H1 (cell line): ENCODE measurements at regions not wholly inside any gene's neighbourhood (a gene's known extent, or its start where the extent isn't known, plus 50 kb on each side); places are given as distances from the start of the nearest gene placed in this dataset.
A peak's percentile ranks its signal among the peaks of the same experiment; 100 is the strongest.

Experiments used
- CTCF ChIA-PET: fragments of 300-600 bp; sonication (Branson Sonifier 250); formaldehyde crosslinking; loops from one replicate; lab custom pipeline; 2021; ENCODE audit not compliant: partially characterized antibody; lab: Charles Lee
- POLR2A ChIA-PET: fragments of 300-600 bp; sonication (Branson Sonifier 250); formaldehyde crosslinking; loops from one replicate; lab custom pipeline; 2021; ENCODE audit warnings: inconsistent platforms; ENCODE audit not compliant: partially characterized antibody; lab: Charles Lee
- DNase-seq, 2 experiments: peaks; one replicate each; pipeline versions ENCODE4 v3.0.0 to v3.0.0-alpha.2; 2010 to 2022; ENCODE audit warnings: low spot score in 2 of 2, low read depth in 1 of 2, mixed read lengths in 1 of 2
- FAIRE-seq: peaks from 2 replicates; lab custom pipeline; 2011; peaks lifted over from hg19 to GRCh38; lab: Jason Lieb, UNC
- H2AFZ ChIP-seq: 2 replicates; pipeline ENCODE4 v1.8.1; 2012; ENCODE audit warnings: low read length, inconsistent platforms
- H2AK5ac ChIP-seq: 2 replicates; pipeline ENCODE4 v1.6.1; 2013; ENCODE audit warnings: low read depth, low read length
- H2BK120ac ChIP-seq: replicated peaks from 2 replicates; pipeline ENCODE3; 2013; ENCODE audit warnings: low read depth, low read length, inconsistent platforms
- H2BK12ac ChIP-seq: 2 replicates; pipeline ENCODE4 v1.6.1; 2013; ENCODE audit warnings: low read depth, low read length
- H2BK15ac ChIP-seq: 2 replicates; pipeline ENCODE4 v1.6.1; 2013; ENCODE audit warnings: low read length
- H2BK20ac ChIP-seq: 2 replicates; pipeline ENCODE4 v1.6.1; 2013; ENCODE audit warnings: low read length
- H2BK5ac ChIP-seq: 2 replicates; pipeline ENCODE4 v1.6.1; 2013; ENCODE audit warnings: low read depth, low read length
- H3K14ac ChIP-seq: 2 replicates; pipeline ENCODE4 v1.6.1; 2013; ENCODE audit warnings: inconsistent platforms; ENCODE audit not compliant: insufficient read length
- H3K18ac ChIP-seq: 2 replicates; pipeline ENCODE4 v1.6.1; 2013; ENCODE audit warnings: low read length; ENCODE audit errors: extremely low read depth
- H3K23ac ChIP-seq: 2 replicates; pipeline ENCODE4 v1.6.1; 2013; ENCODE audit warnings: inconsistent platforms; ENCODE audit not compliant: insufficient read length
- H3K23me2 ChIP-seq: 2 replicates; pipeline ENCODE4 v1.6.1; 2013; ENCODE audit warnings: low read depth, low read length
- H3K27ac ChIP-seq: 2 replicates; pipeline ENCODE4 v1.6.1; 2011; ENCODE audit warnings: low read depth, low read length, inconsistent platforms
- H3K27me3 ChIP-seq, 4 experiments: replicated peaks in 1 of 4; 1 replicate in 1 of 4; 2 replicates in 3 of 4; pipeline versions ENCODE4 v1.6.1 to v1.8.1; 2011 to 2013; ENCODE audit warnings: low read length in 3 of 4, mild to moderate bottlenecking in 3 of 4, inconsistent platforms in 2 of 4, mixed read lengths in 2 of 4, moderate library complexity in 1 of 4; ENCODE audit not compliant: control insufficient read depth in 3 of 4, insufficient read depth in 3 of 4; ENCODE audit errors: extremely low read depth in 1 of 4
- H3K36me3 ChIP-seq, 4 experiments: 2 replicates each; pipeline versions ENCODE4 v1.6.1 to v1.8.1; 2011 to 2013; ENCODE audit warnings: mild to moderate bottlenecking in 4 of 4, low read length in 3 of 4, moderate library complexity in 2 of 4, control low read depth in 1 of 4, inconsistent platforms in 1 of 4; ENCODE audit not compliant: insufficient read depth in 4 of 4, control insufficient read depth in 2 of 4
- H3K4ac ChIP-seq: replicated peaks from 2 replicates; pipeline ENCODE3; 2013; ENCODE audit warnings: low read length, low read depth, mixed read lengths, inconsistent platforms; ENCODE audit not compliant: insufficient read length
- H3K4me1 ChIP-seq, 4 experiments: replicated peaks in 1 of 4; 1 replicate in 1 of 4; 2 replicates in 3 of 4; pipeline versions ENCODE4 v1.6.1 to v1.8.1; 2011 to 2013; ENCODE audit warnings: low read length in 3 of 4, inconsistent platforms in 2 of 4, mixed read lengths in 1 of 4; ENCODE audit not compliant: insufficient read depth in 4 of 4, control insufficient read depth in 3 of 4
- H3K4me2 ChIP-seq, 2 experiments: 2 replicates each; pipeline versions ENCODE4 v1.6.1 to v1.8.1; 2011 to 2013; ENCODE audit warnings: low read depth in 2 of 2, low read length in 2 of 2, control low read depth in 1 of 2, inconsistent platforms in 1 of 2, mild to moderate bottlenecking in 1 of 2; ENCODE audit not compliant: insufficient read depth in 1 of 2
- H3K4me3 ChIP-seq, 4 experiments: fragments of 200-600, 300-600 bp in 1 of 4; sonication (generic), shearing (Covaris generic), sonication (Bioruptor Twin) in 1 of 4; 2 replicates each; pipeline versions ENCODE4 v1.5.1 to v1.8.1; 2011 to 2016; ENCODE audit warnings: low read length in 4 of 4, low read depth in 3 of 4, control low read depth in 2 of 4, inconsistent platforms in 2 of 4, mild to moderate bottlenecking in 2 of 4, mixed read lengths in 1 of 4, moderate library complexity in 1 of 4; ENCODE audit not compliant: insufficient read depth in 2 of 4; ENCODE audit errors: extremely low read depth in 1 of 4
- H3K56ac ChIP-seq: replicated peaks from 2 replicates; pipeline ENCODE3; 2013; ENCODE audit warnings: low read depth, mild to moderate bottlenecking, mixed read lengths, low read length, inconsistent platforms; ENCODE audit not compliant: insufficient read length
- H3K79me1 ChIP-seq: 2 replicates; pipeline ENCODE4 v1.6.1; 2013; ENCODE audit warnings: low read depth, low read length, control low read depth
- H3K79me2 ChIP-seq, 2 experiments: 2 replicates each; pipeline versions ENCODE4 v1.6.1 to v1.8.1; 2012 to 2013; ENCODE audit warnings: low read length in 2 of 2, mild to moderate bottlenecking in 2 of 2, inconsistent platforms in 1 of 2; ENCODE audit not compliant: insufficient read depth in 2 of 2, control insufficient read depth in 1 of 2
- H3K9ac ChIP-seq, 4 experiments: replicated peaks in 1 of 4; 1 replicate in 1 of 4; 2 replicates in 3 of 4; pipeline versions ENCODE4 v1.6.1 to v1.8.1; 2011 to 2013; ENCODE audit warnings: low read depth in 3 of 4, low read length in 3 of 4, control low read depth in 2 of 4, mild to moderate bottlenecking in 2 of 4, moderate library complexity in 2 of 4, inconsistent platforms in 1 of 4; ENCODE audit errors: extremely low read depth in 1 of 4
- H3K9me3 ChIP-seq, 2 experiments: 2 replicates each; pipeline versions ENCODE4 v1.6.1 to v1.8.1; 2012 to 2013; ENCODE audit warnings: mild to moderate bottlenecking in 2 of 2, moderate library complexity in 2 of 2, control low read depth in 1 of 2, inconsistent platforms in 1 of 2, low read depth in 1 of 2, low read length in 1 of 2, mixed read lengths in 1 of 2; ENCODE audit not compliant: insufficient read depth in 2 of 2
- H4K20me1 ChIP-seq, 2 experiments: replicated peaks in 1 of 2; 2 replicates each; pipeline versions ENCODE3 to v1.8.1; 2011 to 2013; ENCODE audit warnings: inconsistent platforms in 2 of 2, low read length in 2 of 2, mild to moderate bottlenecking in 1 of 2; ENCODE audit not compliant: insufficient read depth in 2 of 2, control insufficient read depth in 1 of 2
- H4K5ac ChIP-seq: 2 replicates; pipeline ENCODE4 v1.6.1; 2013; ENCODE audit warnings: low read length, low read depth, mixed read lengths, inconsistent platforms; ENCODE audit not compliant: insufficient read length
- H4K8ac ChIP-seq: 2 replicates; pipeline ENCODE4 v1.8.0; 2013; ENCODE audit warnings: mild to moderate bottlenecking, moderate library complexity, low read length, inconsistent platforms; ENCODE audit not compliant: insufficient read depth; ENCODE audit errors: extremely low read depth
- H4K91ac ChIP-seq: replicated peaks from 2 replicates; pipeline ENCODE3; 2013; ENCODE audit warnings: low read length, mixed read lengths, inconsistent platforms; ENCODE audit not compliant: insufficient read length
- BACH1 ChIP-seq: IDR thresholded peaks from 2 replicates; pipeline ENCODE4 v1.6.1; 2012; ENCODE audit warnings: low read length, improper control_type of control experiment
- BCL11A ChIP-seq, 2 experiments: IDR thresholded peaks; one replicate each; pipeline ENCODE4 v1.6.1; 2011; ENCODE audit warnings: low read depth in 2 of 2, low read length in 2 of 2, mild to moderate bottlenecking in 2 of 2
- TBP ChIP-seq: IDR thresholded peaks from 2 replicates; pipeline ENCODE4 v1.6.1; 2011; ENCODE audit warnings: low read depth, low read length, improper control_type of control experiment
- WGBS, 2 experiments: shearing (Covaris generic) in 1 of 2; methylation state at CpG; one replicate each; pipeline versions ENCODE4 v1.1.6 to v1.1.7; 2013 to 2015; ENCODE audit warnings: low lambda C conversion rate in 2 of 2, mixed read lengths in 2 of 2, inconsistent platforms in 1 of 2, low coverage in 1 of 2, missing lambda C conversion rate in 1 of 2; ENCODE audit not compliant: insufficient replicate concordance in 2 of 2, insufficient coverage in 1 of 2, insufficient read length in 1 of 2; ENCODE audit errors: extremely low coverage in 1 of 2, missing lambda C conversion rate in 1 of 2; 5-methylcytosine and 5-hydroxymethylcytosine counted together

- no peak for TF ChIP-seq TBP
Observed at GRCh38 chr2:107711941-107712340, 114.8 kb upstream of the RGPD4 start (continued).

- Histone ChIP-seq H3K4ac (no peak overlapping the region), H3K9me3 (no peaks in the 10 kb centered on the region), H4K20me1 (no peaks in the 10 kb centered on the region), H3K4me1 (no peaks in the 10 kb centered on the region), H3K18ac (no peak overlapping the region), H4K8ac (no peak overlapping the region), H3K79me2 (no peaks in the 10 kb centered on the region), H2BK5ac (no peak overlapping the region), H3K79me1 (no peaks in the 10 kb centered on the region), H4K91ac (no peak overlapping the region), H3K36me3 (no peaks in the 10 kb centered on the region), H4K5ac (no peak overlapping the region), H3K27ac (no peak overlapping the region), H2BK120ac (no peak overlapping the region), H2BK20ac (no peak overlapping the region), H3K9ac (no peak overlapping the region), H3K14ac (no peak overlapping the region), H3K56ac (no peak overlapping the region)
- 92% methylated on average over 6 of the region's 6 CpGs; no CpG with 5 or more reads in 1 of the 2 experiments for whole genome bisulfite sequencing, 2 experiments
- FAIRE-seq, result no peak
- TF ChIP-seq BCL11A (IDR thresholded peaks at IDR 0.05; ENCODE audit: low read depth in 2 of 2, low read length in 2 of 2) (no peak), BACH1 (no peak)
- TF ChIP-seq, all 59 proteins: peak for 0
- Histone ChIP-seq H3K27me3 (no peaks in the 10 kb centered on the region), H2BK12ac (no peak overlapping the region), H2AFZ (0 out of 2 replicates have a peak overlapping the region, but pooled peaks have one; percentile 59), H3K4me2 (no peak overlapping the region), H2BK15ac (no peak overlapping the region), H2AK5ac (no peak overlapping the region), H3K23ac (no peak overlapping the region), H3K4me3 (no peak overlapping the region), H3K23me2 (no peaks in the 10 kb centered on the region)
- no peak for DNase-seq
- ChIA-PET CTCF (no interaction called here), POLR2A (no interaction called here)
Observed at GRCh38 chr2:107712857-107713256, 113.8 kb upstream of the RGPD4 start.
